ENCODE measurements at regions not wholly inside any gene's neighbourhood (a gene's known extent, or its start where the extent isn't known, plus 50 kb on each side); places are given as distances from the start of the nearest gene placed in this dataset.

GRCh38 chr5:154583671-154584177 lies 105.7 kb upstream of the HAND1 start:
- Histone ChIP-seq H3K27me3 (peaks cover 36% of the 10 kb centered on the region), H3K9me3 (no peaks in the 10 kb centered on the region), H3K36me3 (no peaks in the 10 kb centered on the region), H3K27ac (no peak overlapping the region), H3K4me3 (no peak overlapping the region), H3K4me1 (no peaks in the 10 kb centered on the region)
- TF ChIP-seq POLR2AphosphoS5 (IDR thresholded peaks at IDR 0.05) (no peak), POLR2A (IDR thresholded peaks at IDR 0.05) (no peak)
- WGBS, 2 donors (ENCODE audit: low coverage in 1 of 2) = 50 to 72% methylated on average over 3 to 4 of the region's 12 CpGs
- no peak for ATAC-seq

GRCh38 chr5:154580422-154580821 lies 102.4 kb upstream of the HAND1 start:
- Histone ChIP-seq H3K27ac (no peak overlapping the region), H3K9me3 (no peaks in the 10 kb centered on the region), H3K36me3 (no peaks in the 10 kb centered on the region), H3K4me1 (no peaks in the 10 kb centered on the region), H3K27me3 (peaks cover 56% of the 10 kb centered on the region), H3K4me3 (no peak overlapping the region)
- TF ChIP-seq CTCF (IDR thresholded peaks at IDR 0.05) = no peak
- no peak for TF ChIP-seq EP300 (IDR thresholded peaks at IDR 0.05)
- TF ChIP-seq POLR2A (IDR thresholded peaks at IDR 0.05) = no peak
- no peak for TF ChIP-seq POLR2AphosphoS5 (IDR thresholded peaks at IDR 0.05)
- no peak for ATAC-seq
- WGBS, 2 donors (ENCODE audit: low coverage in 1 of 2) = 72 to 77% methylated on average over 3 of the region's 6 CpGs

- 40% methylated on average over 1 of the region's 1 CpG; no CpG with 5 or more reads in 1 of the 2 donors for WGBS, 2 donors (ENCODE audit: low coverage in 1 of 2)
- no peaks in the 10 kb centered on the region for H3K9me3 ChIP-seq
- H3K27ac ChIP-seq = no peak overlapping the region
- H3K27me3 ChIP-seq = peaks cover 60% of the 10 kb centered on the region
- H3K4me1 ChIP-seq = no peaks in the 10 kb centered on the region
- no peaks in the 10 kb centered on the region for H3K36me3 ChIP-seq
- H3K4me3 ChIP-seq = no peak overlapping the region
- TF ChIP-seq POLR2A (IDR thresholded peaks at IDR 0.05) = no peak
- TF ChIP-seq CTCF (IDR thresholded peaks at IDR 0.05) = no peak
- no peak for TF ChIP-seq EP300 (IDR thresholded peaks at IDR 0.05)
- TF ChIP-seq POLR2AphosphoS5 (IDR thresholded peaks at IDR 0.05) = no peak
- no peak for ATAC-seq
Observed at GRCh38 chr5:154577416-154577815, 99.4 kb upstream of the HAND1 start.

- no peaks in the 10 kb centered on the region for H3K9me3 ChIP-seq
- H3K4me3 ChIP-seq = no peak overlapping the region
- peaks cover 53% of the 10 kb centered on the region for H3K27me3 ChIP-seq
- no peaks in the 10 kb centered on the region for H3K36me3 ChIP-seq
- TF ChIP-seq EP300 (IDR thresholded peaks at IDR 0.05) = no peak
- TF ChIP-seq CTCF (IDR thresholded peaks at IDR 0.05) = no peak
- TF ChIP-seq POLR2A (IDR thresholded peaks at IDR 0.05) = no peak
- no peak for TF ChIP-seq POLR2AphosphoS5 (IDR thresholded peaks at IDR 0.05)
- H3K27ac ChIP-seq = no peak overlapping the region
- H3K4me1 ChIP-seq = no peaks in the 10 kb centered on the region
- no peak for ATAC-seq
- WGBS, 2 donors (ENCODE audit: low coverage in 1 of 2) = 16% methylated on average over 4 of the region's 9 CpGs; no CpG with 5 or more reads in 1 of the 2 donors
Observed at GRCh38 chr5:154576429-154576806, 98.4 kb upstream of the HAND1 start.

GRCh38 chr5:154575546-154576428 lies 97.8 kb upstream of the HAND1 start:
- H3K4me3 ChIP-seq = no peak overlapping the region
- H3K4me1 ChIP-seq = no peaks in the 10 kb centered on the region
- no peaks in the 10 kb centered on the region for H3K36me3 ChIP-seq
- H3K27ac ChIP-seq = no peak overlapping the region
- H3K9me3 ChIP-seq = no peaks in the 10 kb centered on the region
- no peak for ATAC-seq
- H3K27me3 ChIP-seq = peaks cover 53% of the 10 kb centered on the region
- TF ChIP-seq POLR2A (IDR thresholded peaks at IDR 0.05) (no peak), CTCF (IDR thresholded peaks at IDR 0.05) (no peak), POLR2AphosphoS5 (IDR thresholded peaks at IDR 0.05) (no peak), EP300 (IDR thresholded peaks at IDR 0.05) (no peak)
- 16 to 24% methylated on average over 7 to 11 of the region's 11 CpGs for WGBS, 2 donors (ENCODE audit: low coverage in 1 of 2)
